HCT116 (cell line): ENCODE measurements at regions not wholly inside any gene's neighbourhood (a gene's known extent, or its start where the extent isn't known, plus 50 kb on each side); places are given as distances from the start of the nearest gene placed in this dataset.

ENCODE experiments used
- ATAC-seq: fragments of 200-7000 bp; cut with Tn5 transposase; 2 replicates; pipeline ENCODE4 v1.9.1; 2020; ENCODE audit warnings: mild to moderate bottlenecking, moderate library complexity
- BruUV-seq: library from RNA; stranded (reverse); fragments of 400-500 nt; replicated peaks from 2 replicates; lab custom pipeline; 2021; lab: Mats Ljungman, UMichigan
- CTCF ChIA-PET: fragments of 300-600 bp; sonication (Branson Sonifier 250); formaldehyde crosslinking; loops from one replicate; lab custom pipeline; 2021; ENCODE audit warnings: antibody characterized with exemption; lab: Charles Lee
- POLR2A ChIA-PET: fragments of 300-600, 350-600 bp; sonication (Branson Sonifier 250); formaldehyde crosslinking; loops from one replicate; lab custom pipeline; 2021; ENCODE audit warnings: antibody characterized with exemption; lab: Charles Lee
- RAD21 ChIA-PET, 2 experiments: fragments of 300-600 bp; sonication (Branson Sonifier 250); formaldehyde crosslinking; loops; one replicate each; lab custom pipeline; 2023; ENCODE audit warnings: low total read pairs in 2 of 2; ENCODE audit not compliant: uncharacterized antibody in 2 of 2, unreplicated experiment in 2 of 2, low non-redundant PET in 1 of 2; lab: Charles Lee
- DNase-seq: peaks from one replicate; pipeline ENCODE4 v3.0.0-alpha.2; 2010; ENCODE audit warnings: low read depth, low spot score
- H2AFZ ChIP-seq: fragments of 200-600 bp; shearing (Covaris generic), sonication (generic); 2 replicates; pipeline ENCODE4 v1.6.1; 2017; ENCODE audit warnings: low read depth, mixed run types, mixed read lengths, antibody characterized with exemption, low read length; ENCODE audit not compliant: poor library complexity, severe bottlenecking
- H3K27ac ChIP-seq: 2 replicates; pipeline ENCODE4 v1.5.1; 2012; ENCODE audit warnings: low read depth, low read length
- H3K27me3 ChIP-seq: fragments of 200-600 bp; sonication (generic); 2 replicates; pipeline ENCODE4 v1.6.1; 2016; ENCODE audit warnings: mixed run types, low read length, mixed read lengths; ENCODE audit not compliant: insufficient read depth
- H3K36me3 ChIP-seq, 2 experiments: fragments of 200-500 bp in 1 of 2; fragments of 200-600 bp in 1 of 2; sonication (Bioruptor generic) in 1 of 2; sonication (generic) in 1 of 2; 2 replicates each; pipeline versions ENCODE4 v1.5.1 to v1.6.1; 2014 to 2016; ENCODE audit warnings: low read length in 2 of 2, inconsistent platforms in 1 of 2, mixed read lengths in 1 of 2, mixed run types in 1 of 2; ENCODE audit not compliant: insufficient read depth in 2 of 2, control insufficient read depth in 1 of 2
- H3K4me1 ChIP-seq, 2 experiments: fragments of 200-600 bp in 1 of 2; sonication (generic) in 1 of 2; 2 replicates each; pipeline versions ENCODE4 v1.5.1 to v1.6.1; 2012 to 2017; ENCODE audit warnings: low read length in 2 of 2, inconsistent platforms in 1 of 2, mild to moderate bottlenecking in 1 of 2, mixed read lengths in 1 of 2, mixed run types in 1 of 2, moderate library complexity in 1 of 2; ENCODE audit not compliant: insufficient read depth in 2 of 2, control insufficient read depth in 1 of 2
- H3K4me2 ChIP-seq: fragments of 200-600 bp; sonication (generic); 2 replicates; pipeline ENCODE4 v1.6.1; 2017; ENCODE audit warnings: mixed run types, low read length, mixed read lengths
- H3K4me3 ChIP-seq, 2 experiments: fragments of 200-600 bp in 1 of 2; sonication (generic) in 1 of 2; replicated peaks in 1 of 2; 2 replicates each; pipeline ENCODE4 v1.5.1; 2011 to 2016; ENCODE audit warnings: low read length in 2 of 2, control low read depth in 1 of 2, low read depth in 1 of 2, mild to moderate bottlenecking in 1 of 2, mixed read lengths in 1 of 2, mixed run types in 1 of 2
- H3K79me2 ChIP-seq: fragments of 200-600 bp; sonication (generic); 2 replicates; pipeline ENCODE4 v1.6.1; 2017; ENCODE audit warnings: mild to moderate bottlenecking, mixed run types, low read length, moderate library complexity, mixed read lengths; ENCODE audit not compliant: insufficient read depth
- H3K9ac ChIP-seq: fragments of 200-600 bp; sonication (generic); 2 replicates; pipeline ENCODE4 v1.6.1; 2016; ENCODE audit warnings: low read length, mixed read lengths
- H3K9me2 ChIP-seq: fragments of 200-600 bp; sonication (generic), shearing (Covaris generic); 2 replicates; pipeline ENCODE4 v1.6.1; 2017; ENCODE audit warnings: mixed run types, mild to moderate bottlenecking, moderate library complexity; ENCODE audit not compliant: insufficient read depth
- H3K9me3 ChIP-seq, 2 experiments: fragments of 200-500 bp in 1 of 2; fragments of 200-600 bp in 1 of 2; sonication (Bioruptor generic) in 1 of 2; sonication (generic) in 1 of 2; 2 replicates each; pipeline ENCODE4 v1.6.1; 2014 to 2017; ENCODE audit warnings: low read length in 2 of 2, mixed read lengths in 2 of 2, inconsistent platforms in 1 of 2, low read depth in 1 of 2, mild to moderate bottlenecking in 1 of 2, mixed run types in 1 of 2, moderate library complexity in 1 of 2; ENCODE audit not compliant: control insufficient read depth in 1 of 2, insufficient read depth in 1 of 2
- H4K20me1 ChIP-seq: fragments of 200-600 bp; sonication (generic), shearing (Covaris generic); 2 replicates; pipeline ENCODE4 v1.6.1; 2017; ENCODE audit warnings: mixed run types, mild to moderate bottlenecking, moderate library complexity; ENCODE audit not compliant: insufficient read depth
- EGR1 ChIP-seq: IDR thresholded peaks from 2 replicates; pipeline ENCODE4 v1.6.1; 2012; ENCODE audit warnings: low read depth
- EZH2phosphoT487 ChIP-seq: fragments of 200-600 bp; IDR thresholded peaks from 2 replicates; pipeline ENCODE4 v1.6.1; 2018; ENCODE audit warnings: antibody characterized with exemption, borderline replicate concordance
- POLR2AphosphoS5 ChIP-seq: IDR thresholded peaks from 2 replicates; pipeline ENCODE4 v1.6.1; 2011; ENCODE audit warnings: mild to moderate bottlenecking, low read depth, low read length, moderate library complexity
- ZNF274 ChIP-seq: fragments of 200-500 bp; sonication (Bioruptor generic); IDR thresholded peaks from 2 replicates; pipeline ENCODE4 v1.6.1; 2014; ENCODE audit warnings: mild to moderate bottlenecking, low read depth, low read length, inconsistent platforms
- intact Hi-C: fragments of 100-400 bp; cut with micrococcal nuclease; formaldehyde crosslinking; loops from 2 replicates; pipeline ENCODE4 v1.10.0; 2022

DNA sequence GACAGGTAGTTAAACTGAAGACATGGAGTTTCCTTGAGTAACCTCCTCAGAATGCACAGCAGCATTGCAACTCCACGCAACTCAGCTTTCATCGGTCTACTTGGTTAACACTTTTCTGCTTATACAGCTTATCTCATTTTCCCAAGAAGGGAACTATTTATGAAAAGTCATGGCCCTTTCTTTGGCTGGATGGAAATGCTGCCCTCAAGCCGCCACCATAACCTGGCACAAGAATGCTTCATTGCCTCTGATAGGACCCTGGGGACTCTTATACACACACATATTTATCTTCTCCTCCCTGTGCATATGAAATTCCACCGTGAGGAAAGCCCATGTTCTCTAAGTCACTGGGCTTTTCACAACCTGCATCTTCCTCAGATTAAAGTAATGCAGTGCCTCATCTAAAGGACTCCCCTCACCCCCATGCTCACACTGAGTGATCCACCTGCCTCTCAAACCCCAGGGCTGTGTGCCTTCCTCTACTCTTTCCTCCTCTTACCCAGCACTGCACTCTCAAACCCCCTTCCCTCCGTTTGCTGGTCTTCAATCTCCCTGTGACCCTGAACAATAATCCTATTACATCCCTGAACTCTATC lies 192.0 kb upstream of the HNRNPA3 start:
- H3K36me3 ChIP-seq: no peaks in the 10 kb centered on the region
- TF ChIP-seq POLR2AphosphoS5 (no peak), EGR1 (no peak), ZNF274 (no peak)
- no TSS peak for BruUV-seq
- no peak overlapping the region for H3K27ac ChIP-seq
- intact Hi-C loops: no loop called here
- H3K9me2 ChIP-seq: no peaks in the 10 kb centered on the region
- CTCF ChIA-PET: no interaction called here
- DNase-seq: no peak
- H3K79me2 ChIP-seq: no peaks in the 10 kb centered on the region
- H2AFZ ChIP-seq: no peak overlapping the region
- no peak overlapping the region for H3K4me2 ChIP-seq
- POLR2A ChIA-PET: no interaction called here
- ATAC-seq: no peak
- H3K27me3 ChIP-seq: peaks cover 48% of the 10 kb centered on the region
- H3K4me1 ChIP-seq: no peaks in the 10 kb centered on the region
- H3K9me3 ChIP-seq: no peaks in the 10 kb centered on the region
- no peak overlapping the region for H3K9ac ChIP-seq
- RAD21 ChIA-PET: no interaction called here
- no peaks in the 10 kb centered on the region for H4K20me1 ChIP-seq
- H3K4me3 ChIP-seq: no peak overlapping the region

DNA sequence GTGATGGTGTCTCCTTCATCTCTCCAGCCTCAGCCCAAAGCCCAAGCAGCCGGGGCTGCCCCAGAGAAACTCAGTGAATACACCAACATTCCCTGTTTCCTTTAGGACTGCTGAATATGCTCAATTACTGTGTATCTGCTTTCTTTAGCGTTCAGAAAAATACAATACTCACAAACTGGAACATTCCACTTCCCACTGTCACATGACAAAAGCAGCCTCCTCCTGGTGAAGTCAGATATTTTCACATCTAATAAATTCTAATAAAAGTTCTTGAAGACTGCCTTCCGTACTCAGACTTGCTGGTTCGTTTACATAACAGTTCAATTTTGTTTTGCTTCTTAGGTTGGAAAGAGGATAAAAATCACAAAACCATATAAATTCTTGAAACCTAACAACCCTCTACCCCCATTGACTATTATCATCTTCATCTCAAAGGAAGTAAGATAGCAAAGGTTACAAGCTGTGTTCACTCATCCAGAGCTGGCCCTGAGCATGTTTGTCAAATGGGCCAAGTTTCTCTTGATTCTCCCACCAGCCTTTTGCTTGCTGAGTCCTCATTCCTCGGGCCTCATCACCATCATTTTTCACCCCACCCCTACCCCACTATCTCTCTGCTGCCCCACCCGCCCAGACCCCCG lies 190.8 kb upstream of the HNRNPA3 start:
- POLR2A ChIA-PET: no interaction called here
- Histone ChIP-seq H2AFZ (no peak overlapping the region), H4K20me1 (no peaks in the 10 kb centered on the region), H3K4me3 (no peak overlapping the region), H3K36me3 (no peaks in the 10 kb centered on the region), H3K27me3 (peaks cover 57% of the 10 kb centered on the region), H3K27ac (no peak overlapping the region), H3K4me1 (no peaks in the 10 kb centered on the region), H3K79me2 (no peaks in the 10 kb centered on the region), H3K9me2 (no peaks in the 10 kb centered on the region), H3K9me3 (no peaks in the 10 kb centered on the region), H3K9ac (no peak overlapping the region), H3K4me2 (no peak overlapping the region)
- ATAC-seq: no peak
- TF ChIP-seq EZH2phosphoT487: no peak
- CTCF ChIA-PET: no interaction called here
- DNase-seq: no peak
- BruUV-seq: no TSS peak
- RAD21 ChIA-PET: no interaction called here
- intact Hi-C loops: no loop called here
